HCT116 (cell line): ENCODE measurements at regions not wholly inside any gene's neighbourhood (a gene's known extent, or its start where the extent isn't known, plus 50 kb on each side); places are given as distances from the start of the nearest gene placed in this dataset.

ENCODE experiments used
- ATAC-seq: fragments of 200-7000 bp; cut with Tn5 transposase; 2 replicates; pipeline ENCODE4 v1.9.1; 2020; ENCODE audit warnings: mild to moderate bottlenecking, moderate library complexity
- BruUV-seq: library from RNA; stranded (reverse); fragments of 400-500 nt; replicated peaks from 2 replicates; lab custom pipeline; 2021; lab: Mats Ljungman, UMichigan
- CTCF ChIA-PET: fragments of 300-600 bp; sonication (Branson Sonifier 250); formaldehyde crosslinking; loops from one replicate; lab custom pipeline; 2021; ENCODE audit warnings: antibody characterized with exemption; lab: Charles Lee
- POLR2A ChIA-PET: fragments of 300-600, 350-600 bp; sonication (Branson Sonifier 250); formaldehyde crosslinking; loops from one replicate; lab custom pipeline; 2021; ENCODE audit warnings: antibody characterized with exemption; lab: Charles Lee
- RAD21 ChIA-PET, 2 experiments: fragments of 300-600 bp; sonication (Branson Sonifier 250); formaldehyde crosslinking; loops; one replicate each; lab custom pipeline; 2023; ENCODE audit warnings: low total read pairs in 2 of 2; ENCODE audit not compliant: uncharacterized antibody in 2 of 2, unreplicated experiment in 2 of 2, low non-redundant PET in 1 of 2; lab: Charles Lee
- DNase-seq: peaks from one replicate; pipeline ENCODE4 v3.0.0-alpha.2; 2010; ENCODE audit warnings: low read depth, low spot score
- H2AFZ ChIP-seq: fragments of 200-600 bp; shearing (Covaris generic), sonication (generic); 2 replicates; pipeline ENCODE4 v1.6.1; 2017; ENCODE audit warnings: low read depth, mixed run types, mixed read lengths, antibody characterized with exemption, low read length; ENCODE audit not compliant: poor library complexity, severe bottlenecking
- H3K27ac ChIP-seq: 2 replicates; pipeline ENCODE4 v1.5.1; 2012; ENCODE audit warnings: low read depth, low read length
- H3K27me3 ChIP-seq: fragments of 200-600 bp; sonication (generic); 2 replicates; pipeline ENCODE4 v1.6.1; 2016; ENCODE audit warnings: mixed run types, low read length, mixed read lengths; ENCODE audit not compliant: insufficient read depth
- H3K36me3 ChIP-seq, 2 experiments: fragments of 200-500 bp in 1 of 2; fragments of 200-600 bp in 1 of 2; sonication (Bioruptor generic) in 1 of 2; sonication (generic) in 1 of 2; 2 replicates each; pipeline versions ENCODE4 v1.5.1 to v1.6.1; 2014 to 2016; ENCODE audit warnings: low read length in 2 of 2, inconsistent platforms in 1 of 2, mixed read lengths in 1 of 2, mixed run types in 1 of 2; ENCODE audit not compliant: insufficient read depth in 2 of 2, control insufficient read depth in 1 of 2
- H3K4me1 ChIP-seq, 2 experiments: fragments of 200-600 bp in 1 of 2; sonication (generic) in 1 of 2; 2 replicates each; pipeline versions ENCODE4 v1.5.1 to v1.6.1; 2012 to 2017; ENCODE audit warnings: low read length in 2 of 2, inconsistent platforms in 1 of 2, mild to moderate bottlenecking in 1 of 2, mixed read lengths in 1 of 2, mixed run types in 1 of 2, moderate library complexity in 1 of 2; ENCODE audit not compliant: insufficient read depth in 2 of 2, control insufficient read depth in 1 of 2
- H3K4me2 ChIP-seq: fragments of 200-600 bp; sonication (generic); 2 replicates; pipeline ENCODE4 v1.6.1; 2017; ENCODE audit warnings: mixed run types, low read length, mixed read lengths
- H3K4me3 ChIP-seq, 2 experiments: fragments of 200-600 bp in 1 of 2; sonication (generic) in 1 of 2; replicated peaks in 1 of 2; 2 replicates each; pipeline ENCODE4 v1.5.1; 2011 to 2016; ENCODE audit warnings: low read length in 2 of 2, control low read depth in 1 of 2, low read depth in 1 of 2, mild to moderate bottlenecking in 1 of 2, mixed read lengths in 1 of 2, mixed run types in 1 of 2
- H3K79me2 ChIP-seq: fragments of 200-600 bp; sonication (generic); 2 replicates; pipeline ENCODE4 v1.6.1; 2017; ENCODE audit warnings: mild to moderate bottlenecking, mixed run types, low read length, moderate library complexity, mixed read lengths; ENCODE audit not compliant: insufficient read depth
- H3K9ac ChIP-seq: fragments of 200-600 bp; sonication (generic); 2 replicates; pipeline ENCODE4 v1.6.1; 2016; ENCODE audit warnings: low read length, mixed read lengths
- H3K9me2 ChIP-seq: fragments of 200-600 bp; sonication (generic), shearing (Covaris generic); 2 replicates; pipeline ENCODE4 v1.6.1; 2017; ENCODE audit warnings: mixed run types, mild to moderate bottlenecking, moderate library complexity; ENCODE audit not compliant: insufficient read depth
- H3K9me3 ChIP-seq, 2 experiments: fragments of 200-500 bp in 1 of 2; fragments of 200-600 bp in 1 of 2; sonication (Bioruptor generic) in 1 of 2; sonication (generic) in 1 of 2; 2 replicates each; pipeline ENCODE4 v1.6.1; 2014 to 2017; ENCODE audit warnings: low read length in 2 of 2, mixed read lengths in 2 of 2, inconsistent platforms in 1 of 2, low read depth in 1 of 2, mild to moderate bottlenecking in 1 of 2, mixed run types in 1 of 2, moderate library complexity in 1 of 2; ENCODE audit not compliant: control insufficient read depth in 1 of 2, insufficient read depth in 1 of 2
- H4K20me1 ChIP-seq: fragments of 200-600 bp; sonication (generic), shearing (Covaris generic); 2 replicates; pipeline ENCODE4 v1.6.1; 2017; ENCODE audit warnings: mixed run types, mild to moderate bottlenecking, moderate library complexity; ENCODE audit not compliant: insufficient read depth
- CBX3 ChIP-seq: IDR thresholded peaks from 2 replicates; pipeline ENCODE4 v1.6.1; 2012; ENCODE audit warnings: low read depth
- ELF1 ChIP-seq: IDR thresholded peaks from 2 replicates; pipeline ENCODE4 v1.6.1; 2012; ENCODE audit warnings: low read depth, borderline replicate concordance
- EZH2 ChIP-seq: fragments of 200-600 bp; sonication (generic); IDR thresholded peaks from 2 replicates; pipeline ENCODE4 v1.6.1; 2017; ENCODE audit warnings: antibody characterized with exemption, mixed run types
- EZH2phosphoT487 ChIP-seq: fragments of 200-600 bp; IDR thresholded peaks from 2 replicates; pipeline ENCODE4 v1.6.1; 2018; ENCODE audit warnings: antibody characterized with exemption, borderline replicate concordance
- FOSL1 ChIP-seq: IDR thresholded peaks from 2 replicates; pipeline ENCODE4 v1.6.1; 2012; ENCODE audit warnings: low read depth
- MAX ChIP-seq: IDR thresholded peaks from 2 replicates; pipeline ENCODE4 v1.6.1; 2012
- POLR2A ChIP-seq: IDR thresholded peaks from 2 replicates; pipeline ENCODE4 v1.7.0; 2011; ENCODE audit warnings: borderline replicate concordance; ENCODE audit not compliant: insufficient read depth, insufficient read length; ENCODE audit errors: extremely low read depth
- REST ChIP-seq: IDR thresholded peaks from 2 replicates; pipeline ENCODE4 v1.6.1; 2012; ENCODE audit warnings: low read depth
- YY1 ChIP-seq: IDR thresholded peaks from 2 replicates; pipeline ENCODE4 v1.6.1; 2011; ENCODE audit warnings: low read length, low read depth, moderate library complexity, mild to moderate bottlenecking; ENCODE audit not compliant: insufficient replicate concordance; ENCODE audit errors: extremely low read depth
- ZFX ChIP-seq: fragments of 450-650 bp; IDR thresholded peaks from 2 replicates; pipeline ENCODE4 v1.6.1; 2017
- intact Hi-C: fragments of 100-400 bp; cut with micrococcal nuclease; formaldehyde crosslinking; loops from 2 replicates; pipeline ENCODE4 v1.10.0; 2022

- Histone ChIP-seq H3K9me3 (no peaks in the 10 kb centered on the region), H3K9me2 (no peaks in the 10 kb centered on the region), H3K9ac (no peak overlapping the region), H2AFZ (no peak overlapping the region), H3K4me2 (no peak overlapping the region), H3K27ac (no peak overlapping the region), H4K20me1 (no peaks in the 10 kb centered on the region), H3K79me2 (no peaks in the 10 kb centered on the region), H3K27me3 (no peaks in the 10 kb centered on the region), H3K4me1 (no peaks in the 10 kb centered on the region), H3K4me3 (no peak overlapping the region), H3K36me3 (no peaks in the 10 kb centered on the region)
- BruUV-seq = no TSS peak
- ChIA-PET CTCF (no interaction called here), RAD21 (no interaction called here), POLR2A (no interaction called here)
- DNase-seq (no peak), ATAC-seq (no peak)
- TF ChIP-seq EZH2 (no peak), ZFX (no peak), EZH2phosphoT487 (no peak), POLR2A (no peak), FOSL1 (no peak), MAX (no peak), REST (no peak), CBX3 (no peak), YY1 (no peak), ELF1 (no peak)
- intact Hi-C loops = no loop called here
Measured at GRCh38 chr13:75055296-75055695, 426.7 kb downstream of the TBC1D4 start.
